GM10248 (cell line): ENCODE measurements at regions not wholly inside any gene's neighbourhood (a gene's known extent, or its start where the extent isn't known, plus 50 kb on each side); places are given as distances from the start of the nearest gene placed in this dataset.
"Not testable (repeated sequence)": the region's sequence is repeated elsewhere in the genome, so short reads cannot be mapped to it uniquely, and the experiment has no call there.

Source experiments
- CTCF ChIA-PET: fragments of 300-600 bp; sonication (Branson Sonifier 250); formaldehyde crosslinking; extraction: SDS; loops from one replicate; lab custom pipeline; 2021; ENCODE audit warnings: antibody characterized with exemption; lab: Yijun Ruan, JAX
- POLR2A ChIA-PET: fragments of 350-650 bp; sonication (Branson Sonifier 250); formaldehyde crosslinking; extraction: SDS; loops from one replicate; lab custom pipeline; 2020; ENCODE audit warnings: antibody characterized with exemption; lab: Yijun Ruan, JAX
- DNase-seq: peaks from one replicate; pipeline ENCODE4 v3.0.0; 2012; ENCODE audit errors: extremely low spot score
- CTCF ChIP-seq: IDR thresholded peaks from 2 replicates; pipeline ENCODE4 v1.5.1; 2012; ENCODE audit warnings: mild to moderate bottlenecking, low read depth; ENCODE audit errors: extremely low read depth, missing control alignments, control extremely low read depth

GRCh38 chr14:100429537-100429936 lies 106.4 kb downstream of the SLC25A47 start:
- CTCF ChIA-PET: interaction anchor here (1.5 kb wide), 1 partner anchor 226 kb away, joined by 3 read pairs; no protein-coding TSS in a partner anchor
- no peak for DNase-seq

GRCh38 chr14:100430571-100430970 lies 107.4 kb downstream of the SLC25A47 start:
- POLR2A ChIA-PET: interaction anchor here (0.6 kb wide), 1 partner anchor 404 kb away, joined by 5 read pairs; no protein-coding TSS in a partner anchor
- DNase-seq: no peak
- TF ChIP-seq CTCF: no peak
- CTCF ChIA-PET: interaction anchor here (1.0 kb wide), 1 partner anchor 215 kb away, joined by 3 read pairs; no protein-coding TSS in a partner anchor

More at GRCh38 chr14:100429537-100429936, 106.4 kb downstream of the SLC25A47 start:
- TF ChIP-seq CTCF: no peak
- POLR2A ChIA-PET: no interaction called here

- CTCF ChIA-PET: not testable (repeated sequence)
These were observed 108.3 kb downstream of the SLC25A47 start for GRCh38 chr14:100431461-100431860.

GRCh38 chr14:100432652-100433427 lies 109.7 kb downstream of the SLC25A47 start:
- no peak for DNase-seq
- ChIA-PET POLR2A (no interaction called here), CTCF (interaction anchor here (1.5 kb wide), 1 partner anchor 213 kb away, joined by 4 read pairs; no protein-coding TSS in a partner anchor)
- no peak for TF ChIP-seq CTCF

More at GRCh38 chr14:100431461-100431860, 108.3 kb downstream of the SLC25A47 start:
- DNase-seq, POLR2A ChIA-PET: not testable (repeated sequence)

- no peak for TF ChIP-seq CTCF
- ChIA-PET CTCF (interaction anchor here (1.5 kb wide), 1 partner anchor 213 kb away, joined by 4 read pairs; no protein-coding TSS in a partner anchor), POLR2A (no interaction called here)
- no peak for DNase-seq
These were observed 110.3 kb downstream of the SLC25A47 start for GRCh38 chr14:100433428-100433814.

GRCh38 chr14:100434033-100434601 lies 111.0 kb downstream of the SLC25A47 start:
- no peak for DNase-seq
- ChIA-PET POLR2A (no interaction called here), CTCF (interaction anchor here (1.0 to 1.5 kb wide), 4 partner anchors 9 to 212 kb away, joined by 3 to 4 read pairs (median 3); no protein-coding TSS in a partner anchor)
- TF ChIP-seq CTCF: no peak
